ENCODE measurements at regions not wholly inside any gene's neighbourhood (a gene's known extent, or its start where the extent isn't known, plus 50 kb on each side); places are given as distances from the start of the nearest gene placed in this dataset.

- no peaks in the 10 kb centered on the region for H3K4me1 ChIP-seq
- no peaks in the 10 kb centered on the region for H3K9me3 ChIP-seq
- intact Hi-C loops (cut with DNase I): no loop called here
- H3K4me3 ChIP-seq: no peak overlapping the region
- H3K27me3 ChIP-seq: no peaks in the 10 kb centered on the region
- no peak for DNase-seq
- 79 to 89% methylated on average over 1 of the region's 1 CpG for WGBS, 2 donors
- H3K27ac ChIP-seq: no peak overlapping the region
- no peak for TF ChIP-seq CTCF (IDR thresholded peaks at IDR 0.05)
- TF ChIP-seq POLR2A (IDR thresholded peaks at IDR 0.05): no peak
- no peaks in the 10 kb centered on the region for H3K36me3 ChIP-seq
Observed at GRCh38 chr4:119933606-119934005, 133.0 kb downstream of the MAD2L1 start.

- no peak overlapping the region for H3K27ac ChIP-seq
Observed at GRCh38 chr4:119932277-119932676, 134.4 kb downstream of the MAD2L1 start.

GRCh38 chr4:119930546-119930945, 136.1 kb downstream of the MAD2L1 start:
- no peak for DNase-seq
- H3K27ac ChIP-seq: no peak overlapping the region
- intact Hi-C loops (cut with DNase I): no loop called here
- no peaks in the 10 kb centered on the region for H3K9me3 ChIP-seq
- H3K27me3 ChIP-seq: no peaks in the 10 kb centered on the region
- no peak overlapping the region for H3K4me3 ChIP-seq
- TF ChIP-seq CTCF (IDR thresholded peaks at IDR 0.05) (no peak), POLR2A (IDR thresholded peaks at IDR 0.05) (no peak)
- H3K36me3 ChIP-seq: no peaks in the 10 kb centered on the region
- 60 to 67% methylated on average over 1 of the region's 1 CpG for WGBS, 2 donors
- no peaks in the 10 kb centered on the region for H3K4me1 ChIP-seq

More at GRCh38 chr4:119932277-119932676, 134.4 kb downstream of the MAD2L1 start:
- Histone ChIP-seq H3K27me3 (no peaks in the 10 kb centered on the region), H3K36me3 (no peaks in the 10 kb centered on the region), H3K4me3 (no peak overlapping the region), H3K9me3 (no peaks in the 10 kb centered on the region), H3K4me1 (no peaks in the 10 kb centered on the region)
- 67 to 73% methylated on average over 2 of the region's 2 CpGs for WGBS, 2 donors
- no peak for DNase-seq
- TF ChIP-seq CTCF (IDR thresholded peaks at IDR 0.05) (no peak), POLR2A (IDR thresholded peaks at IDR 0.05) (no peak)
- intact Hi-C loops (cut with DNase I): no loop called here

- intact Hi-C loops (cut with DNase I): no loop called here
- H3K9me3 ChIP-seq: no peaks in the 10 kb centered on the region
- no peak overlapping the region for H3K4me3 ChIP-seq
- no peak overlapping the region for H3K27ac ChIP-seq
- WGBS, 2 donors: 74 to 79% methylated on average over 4 of the region's 4 CpGs
- no peaks in the 10 kb centered on the region for H3K36me3 ChIP-seq
- no peaks in the 10 kb centered on the region for H3K4me1 ChIP-seq
- TF ChIP-seq POLR2A (IDR thresholded peaks at IDR 0.05): no peak
- TF ChIP-seq CTCF (IDR thresholded peaks at IDR 0.05): no peak
- no peak for DNase-seq
- H3K27me3 ChIP-seq: no peaks in the 10 kb centered on the region
Observed at GRCh38 chr4:119921830-119922229, 144.8 kb downstream of the MAD2L1 start.

GRCh38 chr4:119906277-119906676, 160.4 kb downstream of the MAD2L1 start:
- Histone ChIP-seq H3K9me3 (no peaks in the 10 kb centered on the region), H3K4me3 (no peak overlapping the region), H3K36me3 (no peaks in the 10 kb centered on the region), H3K27me3 (no peaks in the 10 kb centered on the region), H3K27ac (no peak overlapping the region), H3K4me1 (no peaks in the 10 kb centered on the region)
- TF ChIP-seq POLR2A (IDR thresholded peaks at IDR 0.05): no peak
- no peak for TF ChIP-seq CTCF (IDR thresholded peaks at IDR 0.05)
- DNase-seq: no peak
- intact Hi-C loops (cut with DNase I): no loop called here
- 89 to 92% methylated on average over 4 to 6 of the region's 6 CpGs for WGBS, 2 donors
